ENCODE measurements at regions not wholly inside any gene's neighbourhood (a gene's known extent, or its start where the extent isn't known, plus 50 kb on each side); places are given as distances from the start of the nearest gene placed in this dataset.
"Not testable (repeated sequence)": the region's sequence is repeated elsewhere in the genome, so short reads cannot be mapped to it uniquely, and the experiment has no call there.

GRCh38 chr15:20261321-20262280 lies 280.0 kb downstream of the GOLGA6L6 start:
- DNase-seq (ENCODE audit: low spot score) = not testable (repeated sequence)

DNA sequence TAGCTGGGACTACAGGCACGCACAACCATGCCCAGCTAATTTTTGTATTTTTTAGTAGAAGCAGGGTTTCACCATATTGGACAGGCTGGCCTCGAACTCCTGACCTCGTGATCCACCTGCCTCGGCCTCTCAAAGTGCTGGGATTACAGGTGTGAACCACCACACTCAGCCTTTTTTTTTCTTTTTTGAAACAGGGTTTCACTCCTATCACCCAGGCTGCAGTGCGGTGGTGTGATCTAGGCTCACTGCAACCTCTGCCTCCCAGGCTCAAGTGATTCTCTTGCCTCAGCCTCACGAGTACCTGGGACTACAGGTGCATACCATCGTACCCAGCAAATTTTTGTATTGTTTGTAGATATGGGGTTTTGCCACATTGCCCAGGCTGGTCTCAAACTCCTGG lies 280.9 kb downstream of the GOLGA6L6 start:
- not testable (repeated sequence) for DNase-seq (ENCODE audit: low spot score)

DNA sequence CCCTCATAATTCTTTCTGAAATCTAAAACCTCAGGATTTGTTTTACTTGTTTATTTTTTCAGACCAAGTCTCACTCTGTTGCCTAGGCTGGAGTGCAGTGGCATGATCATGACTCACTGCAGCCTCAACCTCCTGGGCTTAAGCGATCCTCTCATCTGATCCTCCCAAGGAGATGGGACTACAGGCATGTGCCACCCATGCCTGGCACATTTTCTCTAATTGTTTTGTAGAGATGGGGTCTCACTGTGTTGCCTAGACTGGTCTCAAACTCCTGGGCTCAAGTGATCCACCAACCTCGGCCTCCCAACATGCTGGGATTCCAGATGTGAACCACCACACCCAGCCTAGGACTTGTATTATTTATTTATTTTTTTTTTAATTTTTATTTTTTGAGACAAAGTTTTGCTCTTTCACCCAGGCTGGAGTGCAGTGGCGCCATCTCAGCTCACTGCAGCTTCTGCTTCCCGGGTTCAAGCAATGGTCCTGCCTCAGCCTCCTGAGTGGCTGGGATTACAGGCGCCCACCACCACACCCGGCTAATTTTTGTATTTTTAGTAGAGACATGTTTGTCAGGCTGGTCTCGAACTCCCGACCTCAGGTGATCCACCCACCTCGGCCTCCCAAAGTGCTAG lies 281.9 kb downstream of the GOLGA6L6 start:
- DNase-seq (ENCODE audit: low spot score) = not testable (repeated sequence)

DNA sequence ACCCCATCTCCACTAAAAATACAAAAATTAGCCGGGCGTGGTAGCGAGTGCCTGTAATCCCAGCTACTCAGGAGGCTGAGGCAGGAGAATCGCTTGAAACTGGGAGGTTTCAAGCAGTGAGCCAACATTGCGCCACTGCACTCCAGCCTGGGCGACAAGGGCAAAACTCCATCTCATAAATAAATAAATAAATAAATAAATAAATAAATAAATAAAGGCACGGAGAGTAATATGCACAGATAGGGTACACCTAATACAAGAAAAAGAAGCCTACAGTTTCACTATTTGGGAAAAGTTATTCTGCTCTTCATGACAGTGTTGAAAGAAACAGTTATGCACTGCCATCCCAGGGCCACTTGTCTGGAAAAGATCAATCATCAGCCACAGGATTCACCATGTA lies 285.2 kb downstream of the GOLGA6L6 start:
- DNase-seq (ENCODE audit: low spot score) = not testable (repeated sequence)

DNA sequence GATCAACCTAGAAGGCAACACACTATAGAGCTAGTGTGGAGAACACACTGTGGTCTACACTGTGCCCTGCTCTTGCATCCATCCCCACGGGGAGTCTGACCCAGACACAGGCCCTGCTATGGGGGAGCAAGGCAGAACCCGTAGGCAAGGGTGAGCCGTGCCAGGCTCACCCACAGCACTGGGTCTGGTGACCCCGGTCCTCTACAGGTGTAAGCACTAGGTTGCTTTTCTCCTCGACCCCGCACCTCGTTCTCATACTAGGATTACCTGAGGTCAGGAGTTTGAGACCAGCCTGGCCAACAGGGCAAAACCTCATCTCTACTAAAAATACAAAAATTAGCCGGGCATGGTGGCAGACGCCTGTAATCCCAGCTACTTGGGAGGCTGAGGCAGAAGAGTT lies 286.0 kb downstream of the GOLGA6L6 start:
- not testable (repeated sequence) for DNase-seq (ENCODE audit: low spot score)

DNA sequence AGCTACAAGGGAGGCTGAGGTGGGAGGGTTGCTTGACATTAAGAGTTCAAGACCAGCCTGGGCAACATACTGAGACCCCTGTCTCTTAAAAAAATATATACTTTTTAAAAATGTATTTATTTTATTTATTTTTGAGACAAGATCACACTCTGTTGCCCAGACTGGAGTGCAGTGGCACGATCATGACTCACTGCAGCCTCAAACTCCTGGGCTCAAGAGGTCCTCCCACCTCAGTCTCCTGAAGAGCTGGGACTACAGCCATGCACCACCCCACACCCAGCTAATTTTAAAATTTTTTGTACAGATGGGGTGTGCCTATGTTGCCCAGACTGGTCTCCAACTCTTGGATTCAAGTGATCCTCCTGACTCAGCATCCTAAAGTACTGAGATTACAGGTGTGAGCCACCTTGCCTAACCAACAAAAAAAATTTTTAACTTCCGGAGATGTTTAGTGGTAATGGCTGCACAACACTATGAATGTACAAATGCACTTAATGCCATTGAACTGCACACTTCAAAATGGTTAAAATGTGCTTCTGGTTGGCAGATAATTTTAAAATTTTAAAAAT lies 288.5 kb downstream of the GOLGA6L6 start:
- DNase-seq (ENCODE audit: low spot score) = not testable (repeated sequence)

DNA sequence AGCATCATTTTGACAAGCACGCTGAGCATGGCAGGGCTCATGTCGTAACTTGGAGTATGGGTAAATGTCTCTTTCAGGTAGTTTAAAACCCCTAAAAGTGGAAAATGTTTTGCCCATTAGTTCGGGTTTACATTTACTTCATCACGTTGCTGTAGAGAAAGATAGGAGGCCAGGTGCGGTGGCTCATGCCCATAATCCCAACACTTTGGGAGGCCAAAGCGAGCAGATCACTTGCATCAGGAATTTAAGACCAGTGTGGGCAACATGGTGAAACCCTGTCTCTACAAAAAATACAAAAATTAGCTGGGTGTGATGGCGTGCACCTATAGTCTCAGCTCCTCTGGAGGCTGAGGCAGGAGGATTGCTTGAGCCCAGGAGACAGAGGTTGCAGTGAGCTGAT lies 289.6 kb downstream of the GOLGA6L6 start:
- not testable (repeated sequence) for DNase-seq (ENCODE audit: low spot score)

- DNase-seq (ENCODE audit: low spot score) = not testable (repeated sequence)
These were observed 290.2 kb downstream of the GOLGA6L6 start for GRCh38 chr15:20251214-20252005.

DNA sequence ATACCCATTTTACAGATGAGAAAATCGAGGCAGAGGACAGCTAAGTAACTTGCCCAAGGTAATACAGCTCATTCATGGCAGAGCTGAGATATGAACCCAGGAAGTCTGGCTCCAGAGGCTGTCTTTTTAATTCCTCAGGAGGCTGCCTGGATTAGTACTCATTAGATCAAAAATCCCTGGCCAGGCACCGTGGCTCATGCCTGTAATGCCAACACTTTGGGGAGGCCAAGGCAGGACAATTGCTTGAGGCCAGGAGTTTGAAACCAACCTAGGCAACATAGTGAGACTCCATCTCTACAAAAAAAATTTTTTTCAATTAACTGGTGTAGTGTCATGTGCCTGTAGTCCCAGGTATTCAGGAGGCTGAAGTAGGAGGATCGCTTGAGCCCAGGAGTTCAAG lies 291.4 kb downstream of the GOLGA6L6 start:
- DNase-seq (ENCODE audit: low spot score) = not testable (repeated sequence)

DNA sequence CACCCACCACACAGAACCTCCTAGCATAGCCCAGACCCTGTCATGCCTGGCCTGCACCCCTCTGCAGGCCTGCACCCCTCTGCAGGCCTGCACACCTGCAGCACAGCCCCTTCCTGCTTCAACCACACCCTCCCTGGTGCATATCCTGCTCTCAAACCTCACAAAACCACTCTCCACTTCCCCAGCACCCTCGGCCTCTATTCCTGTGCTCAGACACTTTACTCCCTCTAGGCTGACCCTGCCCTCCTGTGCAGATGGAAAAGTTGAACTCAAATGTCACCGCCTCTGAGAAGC lies 292.0 kb downstream of the GOLGA6L6 start:
- DNase-seq (ENCODE audit: low spot score) = not testable (repeated sequence)

- DNase-seq (ENCODE audit: low spot score) = not testable (repeated sequence)
These were observed 293.2 kb downstream of the GOLGA6L6 start for GRCh38 chr15:20248434-20248833.

DNA sequence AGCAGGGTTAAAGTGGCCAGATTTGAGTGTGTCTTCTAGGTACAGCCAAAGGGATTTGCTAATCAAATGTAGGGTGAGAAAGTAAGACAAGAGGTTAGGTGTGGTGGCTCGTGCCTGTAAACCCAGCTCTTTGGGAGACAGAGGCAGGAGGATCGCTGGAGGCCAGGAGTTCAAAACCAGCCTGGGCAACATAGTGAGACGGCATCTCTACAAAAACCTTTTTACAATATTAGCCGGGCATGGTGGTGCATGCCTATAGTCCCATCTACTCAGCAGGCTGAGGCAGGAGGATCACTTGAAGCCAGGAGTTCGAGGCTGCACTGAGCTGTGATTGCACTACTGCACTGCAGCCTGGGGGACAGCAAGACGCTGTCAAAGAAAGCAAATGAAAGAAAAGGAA lies 294.5 kb downstream of the GOLGA6L6 start:
- not testable (repeated sequence) for DNase-seq (ENCODE audit: low spot score)

DNA sequence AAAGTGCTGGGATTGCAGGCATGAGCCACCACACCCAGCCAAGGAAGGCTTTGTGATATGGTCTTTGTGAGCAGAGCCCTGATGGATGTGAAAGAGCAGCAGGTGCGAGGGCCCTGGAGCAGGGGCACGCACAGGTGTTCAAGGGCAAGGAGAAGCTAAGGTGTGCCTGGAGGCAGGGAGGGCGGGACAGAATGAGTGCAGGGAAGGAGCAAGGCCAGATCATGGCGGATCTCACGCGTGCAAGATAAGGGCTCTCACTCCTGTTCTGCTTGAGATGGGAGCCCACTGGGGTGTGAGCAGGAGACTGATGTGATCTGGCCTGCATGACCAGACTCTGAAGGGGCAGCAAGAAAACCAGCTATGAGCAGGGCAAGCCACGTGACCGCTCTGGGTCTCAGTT lies 295.0 kb downstream of the GOLGA6L6 start:
- DNase-seq (ENCODE audit: low spot score) = not testable (repeated sequence)

DNA sequence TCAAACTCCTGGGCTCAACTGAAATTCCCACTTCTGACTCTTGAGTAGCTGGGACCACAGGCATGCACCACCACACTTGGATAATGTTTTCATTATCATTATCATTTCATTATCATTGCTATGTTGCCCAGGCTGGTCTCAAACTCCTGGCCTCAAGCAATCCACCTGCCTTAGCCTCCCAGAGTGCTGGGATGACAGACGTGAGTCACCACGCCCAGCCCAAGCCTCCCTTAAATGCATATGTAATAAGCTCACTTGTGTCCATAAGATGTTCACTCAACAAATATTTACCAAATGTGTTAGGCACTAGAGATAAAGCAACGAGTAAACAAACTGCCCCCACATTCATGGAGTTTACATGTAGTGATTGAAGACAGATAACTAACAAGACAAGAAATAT lies 295.7 kb downstream of the GOLGA6L6 start:
- DNase-seq (ENCODE audit: low spot score) = not testable (repeated sequence)

DNA sequence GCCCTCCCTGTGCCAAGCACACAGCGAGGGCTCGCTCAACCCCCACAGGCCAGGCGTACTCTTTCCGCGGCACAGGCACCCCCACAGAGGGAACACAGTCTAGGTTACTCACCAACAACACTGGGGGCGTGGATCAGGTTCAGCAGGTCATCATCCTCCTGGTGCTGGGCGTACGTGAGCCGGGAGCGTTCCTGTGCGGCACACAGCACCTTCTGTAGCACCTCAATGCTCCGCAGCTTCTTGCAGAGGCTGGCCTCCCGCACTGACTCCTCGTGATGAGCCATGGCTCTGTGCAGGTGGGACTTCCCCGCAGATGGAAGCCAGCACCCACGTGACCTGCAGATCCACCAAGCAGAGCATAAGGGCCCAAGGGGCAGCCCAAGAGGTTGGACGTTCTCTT lies 296.8 kb downstream of the GOLGA6L6 start:
- not testable (repeated sequence) for DNase-seq (ENCODE audit: low spot score)

DNA sequence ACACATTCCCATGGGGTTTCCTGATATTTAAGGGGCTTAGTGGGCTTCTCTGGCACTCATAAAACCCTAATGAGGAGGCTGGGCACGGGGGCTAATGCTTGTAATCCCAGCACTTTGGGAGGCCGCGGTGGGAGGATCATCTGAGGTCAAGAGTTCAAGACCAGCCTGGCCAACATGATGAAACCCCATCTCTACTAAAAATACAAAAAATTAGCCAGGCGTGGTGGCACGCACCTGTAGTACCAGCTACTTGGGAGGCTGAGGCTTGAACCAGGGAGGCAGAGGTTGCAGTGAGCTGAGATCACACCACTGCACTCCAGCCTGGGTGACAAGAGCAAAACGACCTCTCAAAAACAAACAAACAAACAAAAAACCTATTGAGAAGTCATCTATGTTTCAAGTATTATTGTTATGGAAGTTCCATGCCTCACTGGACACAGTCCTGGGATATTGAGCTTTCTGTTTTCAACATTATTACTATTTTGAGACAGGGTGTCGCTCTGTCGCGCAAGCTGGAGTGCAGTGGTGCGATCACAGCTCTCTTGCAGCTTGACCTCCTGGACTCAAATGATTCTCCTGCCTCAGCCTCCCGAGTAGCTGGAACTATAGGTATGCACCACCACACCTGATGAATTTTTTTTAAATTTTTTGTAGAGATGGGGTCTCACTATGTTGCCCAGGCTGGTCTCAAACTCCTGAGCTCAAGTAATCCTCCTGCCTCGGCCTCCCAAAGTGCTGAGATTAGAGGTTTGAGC lies 297.9 kb downstream of the GOLGA6L6 start:
- not testable (repeated sequence) for DNase-seq (ENCODE audit: low spot score)

DNA sequence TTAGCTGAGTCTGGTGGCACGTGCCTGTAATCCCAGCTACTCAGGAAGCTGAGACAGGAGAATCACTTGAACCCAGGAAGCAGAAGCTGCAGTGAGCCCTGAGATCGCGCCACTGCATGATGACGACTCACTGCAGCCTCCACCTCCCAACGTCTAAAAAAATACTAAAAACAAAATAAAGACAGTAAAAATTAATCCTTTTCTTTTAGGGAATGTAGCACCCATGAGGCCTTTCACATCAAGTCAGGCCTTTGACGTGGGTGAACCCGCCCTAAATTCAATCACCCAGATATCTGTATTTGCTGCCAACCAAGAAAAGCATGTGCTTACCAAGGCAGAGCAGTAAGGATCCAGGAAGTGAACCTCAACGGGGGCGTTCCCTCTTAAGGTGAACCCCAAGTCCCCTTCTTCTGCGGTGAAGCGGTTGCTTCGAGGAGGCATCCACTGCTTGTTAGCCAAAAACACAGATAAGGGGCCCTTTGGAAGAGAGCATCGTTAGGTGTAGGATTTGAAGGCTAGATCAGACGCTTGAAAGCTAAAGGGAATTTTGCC lies 301.2 kb downstream of the GOLGA6L6 start:
- DNase-seq (ENCODE audit: low spot score) = not testable (repeated sequence)

DNA sequence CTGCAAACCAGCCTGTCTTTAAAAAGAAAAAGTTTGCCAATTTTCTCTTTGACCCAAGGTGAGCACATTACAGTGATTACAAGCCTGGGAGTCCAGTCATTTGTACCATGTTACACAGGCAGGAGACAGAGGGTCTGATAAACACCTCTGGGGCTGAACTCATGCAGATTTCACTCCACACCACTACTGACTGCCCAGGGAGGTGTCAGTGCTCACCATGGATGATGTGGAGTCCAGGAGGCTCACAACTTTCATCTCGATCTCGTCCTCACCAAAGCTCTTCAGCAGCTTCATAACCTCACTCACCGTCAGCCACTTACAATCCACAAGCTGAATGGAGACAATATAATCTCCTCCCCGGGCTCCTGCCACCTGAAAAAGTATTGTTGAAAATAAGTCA lies 302.4 kb downstream of the GOLGA6L6 start:
- not testable (repeated sequence) for DNase-seq (ENCODE audit: low spot score)

GRCh38 chr15:20237256-20238020 lies 304.2 kb downstream of the GOLGA6L6 start:
- DNase-seq (ENCODE audit: low spot score) = not testable (repeated sequence)

- not testable (repeated sequence) for DNase-seq (ENCODE audit: low spot score)
These were observed 305.9 kb downstream of the GOLGA6L6 start for GRCh38 chr15:20235728-20236127.
